HG03280 (cell line): ENCODE measurements at regions not wholly inside any gene's neighbourhood (a gene's known extent, or its start where the extent isn't known, plus 50 kb on each side); places are given as distances from the start of the nearest gene placed in this dataset.
"Not testable (repeated sequence)": the region's sequence is repeated elsewhere in the genome, so short reads cannot be mapped to it uniquely, and the experiment has no call there.

Source experiments
- ATAC-seq: cut with Tn5 transposase; IDR thresholded peaks from one replicate; pipeline ENCODE4 v1.9.1; 2021; ENCODE audit warnings: mild to moderate bottlenecking, moderate library complexity; ENCODE audit not compliant: unreplicated experiment

GRCh38 chr3:124303305-124303910 lies 311.5 kb upstream of the ROPN1 start:
- no peak for ATAC-seq

- no peak for ATAC-seq
Observed at GRCh38 chr3:124306665-124307064, 314.7 kb upstream of the ROPN1 start.

GRCh38 chr3:124313621-124314020 lies 321.7 kb upstream of the ROPN1 start:
- no peak for ATAC-seq

GRCh38 chr3:124315215-124316033 lies 323.5 kb upstream of the ROPN1 start:
- ATAC-seq = no peak

- ATAC-seq = no peak
Observed at GRCh38 chr3:124316034-124316287, 324.0 kb upstream of the ROPN1 start.

GRCh38 chr3:124318014-124318413 lies 326.1 kb upstream of the ROPN1 start:
- no peak for ATAC-seq

- no peak for ATAC-seq
Observed at GRCh38 chr3:124318656-124319055, 326.7 kb upstream of the ROPN1 start.

GRCh38 chr3:124320976-124321375 lies 329.1 kb upstream of the ROPN1 start:
- ATAC-seq = no peak

- ATAC-seq = no peak
Observed at GRCh38 chr3:124322309-124322880, 330.5 kb upstream of the ROPN1 start.

- no peak for ATAC-seq
Observed at GRCh38 chr3:124322966-124323365, 331.0 kb upstream of the ROPN1 start.

- no peak for ATAC-seq
Observed at GRCh38 chr3:124325248-124325647, 333.3 kb upstream of the ROPN1 start.

GRCh38 chr3:124329723-124330122 lies 337.8 kb upstream of the ROPN1 start:
- ATAC-seq = no peak

- ATAC-seq = no peak
Observed at GRCh38 chr3:124333931-124334640, 342.2 kb upstream of the ROPN1 start.

- ATAC-seq = no peak
Observed at GRCh38 chr3:124336067-124336656, 344.2 kb upstream of the ROPN1 start.

- no peak for ATAC-seq
Observed at GRCh38 chr3:124345845-124346244, 353.9 kb upstream of the ROPN1 start.

- ATAC-seq = no peak
Observed at GRCh38 chr3:124346487-124346886, 354.6 kb upstream of the ROPN1 start.

- ATAC-seq = no peak
Observed at GRCh38 chr3:124347418-124347817, 355.5 kb upstream of the ROPN1 start.

GRCh38 chr3:124348555-124348954 lies 356.6 kb upstream of the ROPN1 start:
- not testable (repeated sequence) for ATAC-seq

GRCh38 chr3:124351430-124352148 lies 359.7 kb upstream of the ROPN1 start:
- no peak for ATAC-seq

GRCh38 chr3:124352149-124352539 lies 360.2 kb upstream of the ROPN1 start:
- no peak for ATAC-seq

- no peak for ATAC-seq
Observed at GRCh38 chr3:124353691-124354090, 361.8 kb upstream of the ROPN1 start.
